ENCODE measurements at regions not wholly inside any gene's neighbourhood (a gene's known extent, or its start where the extent isn't known, plus 50 kb on each side); places are given as distances from the start of the nearest gene placed in this dataset.

- no peak for TF ChIP-seq CTCF (IDR thresholded peaks at IDR 0.05; ENCODE audit: low read length)
- TF ChIP-seq EZH2 (IDR thresholded peaks at IDR 0.05; ENCODE audit: borderline replicate concordance, low read length), result no peak
- H3K4me3 ChIP-seq (ENCODE audit: low read depth, low read length, poor library complexity, severe bottlenecking), result no peak overlapping the region
- H2AFZ ChIP-seq (ENCODE audit: low read length), result no peak overlapping the region
- no peaks in the 10 kb centered on the region for H3K9me3 ChIP-seq (ENCODE audit: low read length)
- H3K4me1 ChIP-seq (ENCODE audit: insufficient read depth, low read length, severe bottlenecking), result no peaks in the 10 kb centered on the region
- no peaks in the 10 kb centered on the region for H3K9me2 ChIP-seq (ENCODE audit: low read depth, low read length)
- H4K20me1 ChIP-seq (ENCODE audit: insufficient read depth, low read length), result no peaks in the 10 kb centered on the region
- no peaks in the 10 kb centered on the region for H3K36me3 ChIP-seq (ENCODE audit: insufficient read depth, low read length)
- no peak overlapping the region for H3K4me2 ChIP-seq (ENCODE audit: low read length)
- H3K9ac ChIP-seq (ENCODE audit: low read length), result no peak overlapping the region
- no peak overlapping the region for H3K27ac ChIP-seq (ENCODE audit: low read depth, low read length, poor library complexity, severe bottlenecking)
- H3K79me2 ChIP-seq (ENCODE audit: insufficient read depth, low read length), result no peaks in the 10 kb centered on the region
- H3F3A ChIP-seq (ENCODE audit: insufficient read depth, low read length), result no peaks in the 10 kb centered on the region
- H3K27me3 ChIP-seq (ENCODE audit: insufficient read depth, low read length), result no peaks in the 10 kb centered on the region
These were observed 310.9 kb downstream of the ANKRD50 start for GRCh38 chr4:124401606-124402005.

GRCh38 chr4:124409044-124409443 is 303.5 kb downstream of the ANKRD50 start:
- Histone ChIP-seq H4K20me1 (ENCODE audit: insufficient read depth, low read length) (no peaks in the 10 kb centered on the region), H3K9me3 (ENCODE audit: low read length) (no peaks in the 10 kb centered on the region), H3F3A (ENCODE audit: insufficient read depth, low read length) (no peaks in the 10 kb centered on the region), H3K36me3 (ENCODE audit: insufficient read depth, low read length) (no peaks in the 10 kb centered on the region), H3K79me2 (ENCODE audit: insufficient read depth, low read length) (no peaks in the 10 kb centered on the region), H3K4me1 (ENCODE audit: insufficient read depth, low read length, severe bottlenecking) (no peaks in the 10 kb centered on the region), H2AFZ (ENCODE audit: low read length) (no peak overlapping the region), H3K4me3 (ENCODE audit: low read depth, low read length, poor library complexity, severe bottlenecking) (no peak overlapping the region), H3K27ac (ENCODE audit: low read depth, low read length, poor library complexity, severe bottlenecking) (no peak overlapping the region), H3K9me2 (ENCODE audit: low read depth, low read length) (no peaks in the 10 kb centered on the region), H3K27me3 (ENCODE audit: insufficient read depth, low read length) (no peaks in the 10 kb centered on the region), H3K4me2 (ENCODE audit: low read length) (no peak overlapping the region), H3K9ac (ENCODE audit: low read length) (no peak overlapping the region)
- TF ChIP-seq CTCF (IDR thresholded peaks at IDR 0.05; ENCODE audit: low read length), result no peak
- TF ChIP-seq EZH2 (IDR thresholded peaks at IDR 0.05; ENCODE audit: borderline replicate concordance, low read length), result no peak

DNA sequence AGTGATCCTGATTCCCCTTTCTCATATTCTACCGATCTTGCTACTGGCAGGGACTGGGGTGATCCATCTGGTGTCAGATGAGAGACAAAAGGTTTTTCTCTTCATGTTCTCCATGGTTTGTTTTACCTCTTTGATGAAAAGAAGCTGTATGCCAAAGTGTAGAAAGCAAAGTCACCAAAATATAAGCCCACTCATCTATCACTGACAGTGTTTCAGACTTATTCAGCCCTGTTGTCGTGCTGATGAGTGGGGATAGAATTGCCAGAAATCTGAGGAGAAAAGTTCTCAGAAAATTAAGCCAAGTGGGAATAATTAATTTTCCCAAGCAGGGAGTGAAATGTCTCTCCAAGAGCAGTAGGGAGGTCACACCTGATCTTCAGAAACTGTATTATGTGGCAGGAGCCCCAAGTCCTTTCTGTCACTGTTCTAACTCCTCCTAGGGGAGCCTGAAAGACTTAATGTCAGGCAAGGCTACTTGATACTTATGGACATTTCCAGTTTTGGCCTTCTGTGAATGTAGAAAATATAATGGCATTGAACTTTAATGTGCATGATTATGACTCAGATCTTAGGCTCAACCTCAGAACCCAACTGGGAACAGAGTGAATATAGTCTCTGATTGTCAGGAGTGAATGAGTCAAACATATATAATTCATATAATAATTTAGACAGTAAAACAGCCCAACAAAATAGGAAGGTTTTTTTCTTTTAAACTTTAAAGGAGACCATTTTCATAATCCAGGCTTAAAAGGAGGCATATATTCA is 298.1 kb downstream of the ANKRD50 start:
- Histone ChIP-seq H3K27me3 (ENCODE audit: insufficient read depth, low read length) (no peaks in the 10 kb centered on the region), H3K4me1 (ENCODE audit: insufficient read depth, low read length, severe bottlenecking) (no peaks in the 10 kb centered on the region), H3K4me3 (ENCODE audit: low read depth, low read length, poor library complexity, severe bottlenecking) (no peak overlapping the region), H2AFZ (ENCODE audit: low read length) (no peak overlapping the region), H4K20me1 (ENCODE audit: insufficient read depth, low read length) (no peaks in the 10 kb centered on the region), H3K27ac (ENCODE audit: low read depth, low read length, poor library complexity, severe bottlenecking) (no peak overlapping the region), H3F3A (ENCODE audit: insufficient read depth, low read length) (no peaks in the 10 kb centered on the region), H3K9me2 (ENCODE audit: low read depth, low read length) (no peaks in the 10 kb centered on the region), H3K79me2 (ENCODE audit: insufficient read depth, low read length) (no peaks in the 10 kb centered on the region), H3K9me3 (ENCODE audit: low read length) (no peaks in the 10 kb centered on the region), H3K36me3 (ENCODE audit: insufficient read depth, low read length) (no peaks in the 10 kb centered on the region), H3K4me2 (ENCODE audit: low read length) (no peak overlapping the region), H3K9ac (ENCODE audit: low read length) (no peak overlapping the region)
- TF ChIP-seq CTCF (IDR thresholded peaks at IDR 0.05; ENCODE audit: low read length), result no peak
- no peak for TF ChIP-seq EZH2 (IDR thresholded peaks at IDR 0.05; ENCODE audit: borderline replicate concordance, low read length)
